ENCODE measurements at regions not wholly inside any gene's neighbourhood (a gene's known extent, or its start where the extent isn't known, plus 50 kb on each side); places are given as distances from the start of the nearest gene placed in this dataset.

DNA sequence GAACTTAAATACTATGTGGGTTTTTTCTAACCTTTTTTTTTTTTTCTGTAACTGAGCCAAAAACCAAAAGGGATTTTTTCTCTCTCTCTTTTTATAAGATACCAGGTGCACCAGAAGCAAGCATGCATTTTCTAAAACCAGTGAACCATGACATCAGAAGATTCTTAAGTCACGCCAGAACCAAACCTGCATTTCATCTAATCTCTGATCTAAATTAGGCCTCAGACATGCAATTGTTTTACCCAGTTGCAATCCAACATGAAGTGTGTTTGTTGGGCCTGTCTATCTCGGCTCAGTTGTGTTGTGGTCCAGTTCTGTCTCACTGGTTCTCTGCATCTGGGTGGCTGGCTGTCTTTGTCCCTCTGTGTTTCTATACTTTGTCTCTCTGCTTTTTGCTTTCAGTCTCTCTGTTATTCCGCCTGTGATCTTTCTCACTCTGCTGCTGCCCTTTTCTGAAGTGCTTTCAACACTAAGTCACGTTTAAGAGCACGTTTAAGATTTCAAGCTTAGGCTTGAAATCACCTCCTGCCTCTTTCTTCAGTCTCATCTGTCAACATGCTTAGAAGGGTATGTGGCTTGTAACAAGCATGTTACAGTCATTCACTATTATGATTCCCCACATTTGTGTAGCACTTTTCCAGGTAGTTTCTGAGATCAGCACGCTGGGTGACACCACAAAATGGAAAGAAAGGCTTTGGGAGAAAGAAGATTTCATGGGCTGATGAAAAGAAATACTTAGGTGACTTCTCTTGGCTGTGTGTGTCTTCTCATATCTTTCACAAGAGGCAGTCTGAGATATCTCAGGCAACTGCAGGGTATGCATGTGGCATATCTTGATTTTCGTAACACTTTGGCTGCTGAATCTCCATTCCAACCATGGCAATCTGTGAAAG is 488.9 kb downstream of the SHISA9 start:
- intact Hi-C loops (cut with DNase I), result loop anchor here in 1 of 2 donors (2.0 kb wide), 1 partner anchor 72 kb away; no protein-coding TSS in a partner anchor
- DNase-seq (ENCODE audit: low spot score), result no peak

DNA sequence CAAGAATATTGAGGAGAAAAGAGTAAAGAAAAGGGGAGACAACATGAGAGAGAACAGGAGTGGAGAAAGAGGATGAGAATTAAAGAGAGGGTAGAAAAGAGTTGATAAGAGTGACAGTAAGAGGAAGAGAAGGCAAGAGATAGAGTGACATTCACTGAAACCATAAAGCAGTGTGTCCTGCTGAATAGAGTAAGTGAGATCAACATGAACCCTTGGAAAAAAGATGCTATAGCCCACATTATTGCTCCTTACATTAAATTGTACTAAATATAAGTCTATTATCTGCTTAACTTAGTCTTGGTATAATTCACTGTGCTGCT is 489.5 kb downstream of the SHISA9 start:
- intact Hi-C loops (cut with DNase I), result loop anchor here in 1 of 2 donors (2.0 kb wide), 1 partner anchor 72 kb away; no protein-coding TSS in a partner anchor
- DNase-seq (ENCODE audit: low spot score), result no peak

GRCh38 chr16:13391337-13391736 is 489.9 kb downstream of the SHISA9 start:
- no peak for DNase-seq (ENCODE audit: low spot score)

DNA sequence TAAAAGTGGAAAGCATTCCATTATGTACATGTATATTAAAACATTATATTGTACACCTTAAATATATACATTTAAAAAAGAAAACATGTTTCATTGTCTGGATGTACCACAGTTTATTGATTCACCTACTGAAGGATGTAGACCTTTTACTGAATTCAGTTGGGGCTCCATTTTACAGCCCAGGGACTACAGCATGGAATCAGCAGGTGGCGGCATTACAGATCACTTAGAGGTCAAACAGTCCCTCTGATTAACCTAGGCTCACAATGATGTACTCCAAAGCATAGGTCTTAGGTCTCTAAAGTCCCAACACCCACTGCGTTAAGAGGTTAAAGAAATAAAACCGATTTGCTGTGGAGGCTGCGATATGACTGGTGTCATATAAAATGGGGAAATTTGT is 490.9 kb downstream of the SHISA9 start:
- DNase-seq (ENCODE audit: low spot score), result no peak
- intact Hi-C loops (cut with DNase I), result no loop called here

More at GRCh38 chr16:13391337-13391736, 489.9 kb downstream of the SHISA9 start:
- intact Hi-C loops (cut with DNase I), result loop anchor here in 1 of 2 donors (2.0 kb wide), 1 partner anchor 71 kb away; no protein-coding TSS in a partner anchor

- intact Hi-C loops (cut with DNase I), result no loop called here
- DNase-seq (ENCODE audit: low spot score), result no peak
Observed at GRCh38 chr16:13393816-13394215, 492.4 kb downstream of the SHISA9 start.

DNA sequence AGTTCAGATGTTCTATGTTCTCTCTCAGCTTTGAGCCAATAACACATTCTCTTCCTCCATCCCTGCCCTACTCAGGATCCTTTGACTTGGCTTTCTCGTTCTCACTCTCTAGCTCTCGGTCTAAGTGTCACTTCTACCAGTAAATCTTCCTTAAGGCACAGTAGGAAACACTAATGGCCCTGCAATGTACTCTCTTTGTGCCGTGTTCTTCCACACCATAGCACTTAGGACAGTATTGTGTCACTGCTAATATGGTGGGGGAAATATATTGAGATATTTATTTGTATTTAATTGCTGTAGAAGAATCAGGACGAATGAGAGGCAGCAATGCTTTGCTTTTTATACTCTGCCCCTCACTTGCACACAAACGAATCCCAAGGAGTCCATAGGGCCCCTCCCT is 493.1 kb downstream of the SHISA9 start:
- intact Hi-C loops (cut with DNase I), result no loop called here
- DNase-seq (ENCODE audit: low spot score), result no peak

DNA sequence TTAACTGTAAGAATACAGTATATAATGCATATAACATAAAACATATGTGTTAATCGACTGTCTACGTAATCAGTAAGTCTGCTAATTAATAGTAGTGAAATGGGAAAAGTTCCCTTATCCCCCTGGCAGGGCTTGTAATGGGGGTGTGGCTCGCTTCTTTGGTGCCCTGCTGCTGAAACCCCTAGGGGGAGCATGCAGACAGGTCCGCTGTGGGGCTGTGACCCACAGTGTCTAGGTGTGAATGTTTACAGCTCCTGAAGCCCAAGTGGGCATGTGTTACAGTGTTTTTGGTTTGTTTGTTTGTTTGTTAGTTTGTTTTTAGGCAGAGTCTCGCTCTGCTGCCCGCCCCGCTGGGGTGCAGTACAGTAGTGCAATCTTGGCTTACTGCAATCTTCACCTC is 495.7 kb downstream of the SHISA9 start:
- intact Hi-C loops (cut with DNase I), result no loop called here
- DNase-seq (ENCODE audit: low spot score), result no peak

DNA sequence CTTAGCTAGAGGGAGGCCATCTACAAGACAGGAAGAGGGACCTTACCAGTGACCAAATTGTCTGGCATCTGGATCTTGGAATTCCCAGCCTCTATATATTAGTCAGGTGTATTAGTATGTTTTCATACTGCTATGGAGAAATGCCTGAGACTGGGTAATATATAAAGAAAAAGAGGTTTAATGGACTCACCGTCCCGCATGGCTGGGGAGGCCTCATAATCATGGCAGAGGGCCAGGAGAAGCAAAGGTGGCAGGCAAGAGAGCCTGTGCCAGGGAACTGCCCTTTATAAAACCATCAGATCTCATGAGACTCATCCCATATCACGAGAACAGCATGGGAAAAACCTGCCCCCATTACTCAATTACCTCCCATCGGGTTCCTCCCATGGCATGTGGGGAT is 500.2 kb downstream of the SHISA9 start:
- DNase-seq (ENCODE audit: low spot score), result no peak
- intact Hi-C loops (cut with DNase I), result no loop called here

- intact Hi-C loops (cut with DNase I), result no loop called here
- DNase-seq (ENCODE audit: low spot score), result no peak
Observed at GRCh38 chr16:13402601-13403000, 501.2 kb downstream of the SHISA9 start.

- DNase-seq (ENCODE audit: low spot score), result no peak
- intact Hi-C loops (cut with DNase I), result no loop called here
Observed at GRCh38 chr16:13403326-13403725, 501.9 kb downstream of the SHISA9 start.

GRCh38 chr16:13414154-13414553 is 505.8 kb upstream of the ERCC4 start:
- intact Hi-C loops (cut with DNase I), result no loop called here
- DNase-seq (ENCODE audit: low spot score), result no peak

DNA sequence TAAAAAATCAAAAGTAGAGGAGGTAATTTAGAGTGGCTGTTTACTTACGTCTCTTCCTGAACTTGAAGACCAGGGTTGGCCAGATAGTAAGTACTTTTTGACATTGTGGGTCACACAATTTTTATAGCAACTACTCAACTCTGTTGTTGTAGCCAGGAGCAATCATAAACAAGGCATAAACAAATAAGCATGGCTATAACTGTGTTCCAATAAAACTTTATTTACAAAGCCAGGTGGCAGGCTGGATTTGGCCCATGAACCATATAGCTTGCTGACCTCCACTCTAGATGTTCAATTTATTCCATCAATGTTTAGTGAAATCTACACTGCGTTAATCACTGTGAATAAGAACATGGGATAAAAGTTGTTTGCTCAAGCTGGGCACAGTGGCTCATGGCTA is 500.4 kb upstream of the ERCC4 start:
- no peak for DNase-seq (ENCODE audit: low spot score)
- intact Hi-C loops (cut with DNase I), result no loop called here

GRCh38 chr16:13421726-13422125 is 498.2 kb upstream of the ERCC4 start:
- no peak for DNase-seq (ENCODE audit: low spot score)
- intact Hi-C loops (cut with DNase I), result no loop called here

DNA sequence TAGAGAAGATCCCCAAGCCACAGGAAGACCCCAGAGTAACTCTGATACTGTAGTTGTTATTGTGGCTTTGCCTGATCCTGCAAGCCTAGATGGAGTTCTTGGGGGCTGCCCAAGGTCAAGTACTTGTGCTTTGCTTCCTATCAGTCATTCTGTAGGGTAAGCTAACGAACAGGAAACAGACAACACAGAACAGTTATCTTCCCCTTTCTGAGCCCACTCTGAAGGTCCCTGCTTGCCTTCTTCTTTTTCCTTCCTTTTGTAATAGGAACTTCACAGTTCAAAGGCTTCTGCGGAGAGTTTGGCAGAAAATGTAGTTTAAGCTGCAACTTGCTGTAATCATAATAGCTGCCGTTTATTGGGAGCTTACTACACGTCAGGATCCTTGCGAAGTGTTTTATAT is 494.1 kb upstream of the ERCC4 start:
- DNase-seq (ENCODE audit: low spot score), result no peak
- intact Hi-C loops (cut with DNase I), result no loop called here

DNA sequence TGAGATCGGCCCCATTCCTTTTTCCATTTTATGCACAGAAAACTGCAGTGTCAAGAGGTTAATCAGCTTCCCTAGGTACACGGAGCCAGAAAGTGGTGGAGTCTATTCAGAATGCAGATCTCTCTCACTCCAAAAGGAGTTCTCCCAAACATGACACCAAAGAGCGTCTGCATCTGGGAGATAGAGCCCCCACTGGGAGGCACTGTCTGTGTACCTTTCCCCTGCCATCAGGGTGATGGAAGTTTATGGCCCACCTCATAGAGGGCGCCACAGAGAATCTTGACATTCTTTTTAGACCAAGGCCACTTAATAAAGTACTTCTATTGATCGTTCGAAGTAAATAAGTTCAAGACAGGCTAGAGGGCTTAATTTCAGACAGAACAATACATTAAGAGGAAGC is 493.7 kb upstream of the ERCC4 start:
- intact Hi-C loops (cut with DNase I), result no loop called here
- no peak for DNase-seq (ENCODE audit: low spot score)

GRCh38 chr16:13426736-13427135 is 493.2 kb upstream of the ERCC4 start:
- intact Hi-C loops (cut with DNase I), result no loop called here
- no peak for DNase-seq (ENCODE audit: low spot score)

DNA sequence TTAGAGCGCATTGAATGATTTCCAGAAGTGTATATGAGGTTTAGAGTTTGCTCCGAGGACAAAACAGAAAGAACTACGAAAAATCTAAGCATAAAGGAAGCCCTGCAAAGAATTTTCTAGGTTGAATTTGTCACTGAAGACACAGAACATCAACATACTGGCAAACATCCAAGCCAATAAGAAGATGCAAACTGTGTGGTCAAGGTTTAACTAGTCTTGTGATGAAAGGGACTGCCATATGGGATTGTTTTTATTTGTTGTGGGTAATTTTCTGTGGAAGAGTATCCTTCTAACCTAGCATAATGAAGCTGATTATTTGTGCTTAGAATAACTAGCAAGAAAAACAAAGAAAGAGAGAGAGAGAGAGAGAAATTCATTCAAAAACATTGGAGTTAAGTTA is 492.0 kb upstream of the ERCC4 start:
- no peak for DNase-seq (ENCODE audit: low spot score)
- intact Hi-C loops (cut with DNase I), result no loop called here

DNA sequence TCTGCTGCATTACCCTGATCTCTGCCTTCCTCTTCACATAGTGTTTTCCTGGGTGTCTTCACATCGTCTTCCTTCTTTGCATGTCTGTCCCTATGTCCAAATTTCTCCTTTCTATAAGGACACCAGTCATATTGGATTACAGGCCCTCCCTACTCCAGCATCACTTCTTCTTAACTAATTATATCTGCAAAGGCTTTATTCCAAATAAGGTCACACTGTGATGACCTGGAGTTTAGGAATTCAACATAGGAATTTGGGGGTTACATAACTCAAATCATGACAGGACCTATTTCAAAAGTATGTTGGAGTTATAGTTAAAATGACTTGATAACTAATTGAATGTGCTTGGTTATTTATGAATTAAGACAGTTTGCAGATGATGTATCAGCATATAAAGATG is 490.5 kb upstream of the ERCC4 start:
- DNase-seq (ENCODE audit: low spot score), result no peak
- intact Hi-C loops (cut with DNase I), result no loop called here

GRCh38 chr16:13435415-13435814 is 484.5 kb upstream of the ERCC4 start:
- DNase-seq (ENCODE audit: low spot score), result no peak
- intact Hi-C loops (cut with DNase I), result no loop called here

GRCh38 chr16:13435873-13436474 is 484.0 kb upstream of the ERCC4 start:
- intact Hi-C loops (cut with DNase I), result no loop called here
- DNase-seq (ENCODE audit: low spot score), result no peak

Measured in posterior vena cava (tissue), 2 donors.